Sigmoid colon (tissue), 4 donors: ENCODE measurements at regions not wholly inside any gene's neighbourhood (a gene's known extent, or its start where the extent isn't known, plus 50 kb on each side); places are given as distances from the start of the nearest gene placed in this dataset.

Experiments
- EP300 ChIP-seq, 4 donors: sonication (generic); formaldehyde crosslinking; IDR thresholded peaks; one replicate each; pipeline ENCODE4 v1.6.1; 2017; ENCODE audit warnings: antibody characterized with exemption in 4 of 4
- POLR2A ChIP-seq, 2 donors: fragments of 450-650 bp; IDR thresholded peaks; one replicate each; pipeline ENCODE4 v1.6.1; 2016; ENCODE audit warnings: antibody characterized with exemption in 2 of 2, mild to moderate bottlenecking in 2 of 2, moderate library complexity in 2 of 2
- TF ChIP-seq, protein P1 (sequence below), 4 experiments: fragments of 450-650 bp in 3 of 4; fragments of 200-600 bp in 1 of 4; IDR thresholded peaks; one replicate each; pipeline ENCODE4 v1.5.1; 2016 to 2019; ENCODE audit warnings: antibody characterized with exemption in 4 of 4, mild to moderate bottlenecking in 3 of 4, moderate library complexity in 2 of 4

DNA sequence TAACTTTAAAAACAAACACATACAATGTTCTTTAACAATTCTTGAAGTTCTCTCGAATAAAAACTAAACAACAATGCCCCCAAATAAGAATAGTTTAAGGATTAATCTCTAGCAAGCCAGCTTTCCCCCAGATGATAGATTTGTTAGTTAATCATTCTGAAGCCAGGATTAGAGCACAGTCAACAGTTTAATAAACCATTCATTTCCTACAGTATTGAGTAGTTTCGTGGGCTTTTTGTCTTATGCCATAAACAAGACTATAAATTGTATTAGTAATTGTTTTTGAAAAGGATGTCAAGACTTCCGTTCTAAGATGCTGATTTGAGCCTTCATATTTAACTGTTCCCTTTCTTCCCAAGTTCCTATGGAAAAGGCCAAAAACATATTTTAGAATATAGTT is 136.6 kb downstream of the PIK3R1 start:
- TF ChIP-seq, protein P1, sequence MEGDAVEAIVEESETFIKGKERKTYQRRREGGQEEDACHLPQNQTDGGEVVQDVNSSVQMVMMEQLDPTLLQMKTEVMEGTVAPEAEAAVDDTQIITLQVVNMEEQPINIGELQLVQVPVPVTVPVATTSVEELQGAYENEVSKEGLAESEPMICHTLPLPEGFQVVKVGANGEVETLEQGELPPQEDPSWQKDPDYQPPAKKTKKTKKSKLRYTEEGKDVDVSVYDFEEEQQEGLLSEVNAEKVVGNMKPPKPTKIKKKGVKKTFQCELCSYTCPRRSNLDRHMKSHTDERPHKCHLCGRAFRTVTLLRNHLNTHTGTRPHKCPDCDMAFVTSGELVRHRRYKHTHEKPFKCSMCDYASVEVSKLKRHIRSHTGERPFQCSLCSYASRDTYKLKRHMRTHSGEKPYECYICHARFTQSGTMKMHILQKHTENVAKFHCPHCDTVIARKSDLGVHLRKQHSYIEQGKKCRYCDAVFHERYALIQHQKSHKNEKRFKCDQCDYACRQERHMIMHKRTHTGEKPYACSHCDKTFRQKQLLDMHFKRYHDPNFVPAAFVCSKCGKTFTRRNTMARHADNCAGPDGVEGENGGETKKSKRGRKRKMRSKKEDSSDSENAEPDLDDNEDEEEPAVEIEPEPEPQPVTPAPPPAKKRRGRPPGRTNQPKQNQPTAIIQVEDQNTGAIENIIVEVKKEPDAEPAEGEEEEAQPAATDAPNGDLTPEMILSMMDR (IDR thresholded peaks at IDR 0.05), result no peak
- TF ChIP-seq POLR2A (IDR thresholded peaks at IDR 0.05), result no peak
- TF ChIP-seq EP300 (IDR thresholded peaks at IDR 0.05), result no peak
